WI38 (cell line): ENCODE measurements at regions not wholly inside any gene's neighbourhood (a gene's known extent, or its start where the extent isn't known, plus 50 kb on each side); places are given as distances from the start of the nearest gene placed in this dataset.

Experiments used
- H3K4me3 ChIP-seq: 2 replicates; pipeline ENCODE4 v1.5.1; 2011; ENCODE audit warnings: low read depth, mild to moderate bottlenecking, control low read depth, low read length
- CTCF ChIP-seq: IDR thresholded peaks from 2 replicates; pipeline ENCODE4 v1.5.1; 2012; ENCODE audit warnings: low read depth, mild to moderate bottlenecking, control low read depth, low read length

DNA sequence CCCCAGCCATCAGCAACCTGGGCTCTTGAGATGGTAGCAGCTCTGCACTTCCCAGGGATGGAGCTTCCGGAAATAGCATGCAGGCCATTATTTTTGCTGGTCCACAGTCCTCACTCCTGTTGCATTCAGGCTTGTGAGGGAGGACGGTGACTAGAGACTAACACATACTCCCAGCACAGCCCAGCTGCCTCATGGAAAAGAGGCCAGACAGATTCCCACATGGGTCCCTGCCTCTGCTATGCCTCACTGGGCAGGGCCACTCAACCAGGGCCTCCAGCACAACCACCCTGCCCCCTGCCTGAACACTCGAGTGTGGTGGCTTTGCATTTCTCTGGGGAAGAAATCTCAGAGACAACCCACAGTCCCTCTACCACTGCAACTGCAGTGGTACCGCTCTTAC is 1195.1 kb downstream of the PCDH18 start:
- no peak overlapping the region for H3K4me3 ChIP-seq
- no peak for TF ChIP-seq CTCF

GRCh38 chr4:136336479-136336878 is 1195.8 kb downstream of the PCDH18 start:
- TF ChIP-seq CTCF: no peak
- H3K4me3 ChIP-seq: no peak overlapping the region

DNA sequence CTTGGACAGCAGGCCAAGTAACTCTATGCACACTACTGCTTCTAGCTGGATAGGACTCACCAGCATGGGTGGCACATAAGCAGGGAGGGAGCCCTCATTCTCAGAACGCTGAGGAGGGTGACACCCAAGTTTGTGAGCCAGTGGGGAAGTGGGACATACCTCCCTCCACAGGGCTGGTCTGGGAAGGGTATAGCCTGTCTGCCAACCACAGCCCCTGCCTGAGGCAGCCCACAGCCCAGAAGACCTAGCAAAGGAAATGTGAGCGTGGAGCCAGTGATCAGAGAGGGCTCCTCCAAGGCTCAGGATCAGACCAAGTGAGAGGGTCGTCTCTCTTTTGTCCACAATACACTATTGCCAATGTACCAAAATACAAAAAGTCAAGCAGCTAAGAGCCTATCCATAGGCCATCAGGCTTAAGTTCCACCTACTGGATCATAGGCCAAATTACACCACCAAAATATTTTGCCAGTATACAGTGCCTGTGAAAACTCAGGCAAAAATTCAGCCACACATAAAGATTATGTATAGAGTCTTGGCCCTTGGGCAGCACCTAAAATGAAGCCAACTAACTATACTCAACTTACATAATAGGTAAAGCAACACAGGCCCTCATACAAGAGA is 1203.1 kb downstream of the PCDH18 start:
- no peak for TF ChIP-seq CTCF

GRCh38 chr4:136328131-136328530 is 1204.2 kb downstream of the PCDH18 start:
- H3K4me3 ChIP-seq: no peak overlapping the region
- TF ChIP-seq CTCF: no peak

More for the DNA sequence above, 1203.1 kb downstream of the PCDH18 start:
- H3K4me3 ChIP-seq: no peak overlapping the region

- no peak for TF ChIP-seq CTCF
- no peak overlapping the region for H3K4me3 ChIP-seq
Observed at GRCh38 chr4:136320465-136320813, 1211.9 kb downstream of the PCDH18 start.

- no peak for TF ChIP-seq CTCF
- H3K4me3 ChIP-seq: no peak overlapping the region
Observed at GRCh38 chr4:136319789-136320464, 1212.4 kb downstream of the PCDH18 start.

DNA sequence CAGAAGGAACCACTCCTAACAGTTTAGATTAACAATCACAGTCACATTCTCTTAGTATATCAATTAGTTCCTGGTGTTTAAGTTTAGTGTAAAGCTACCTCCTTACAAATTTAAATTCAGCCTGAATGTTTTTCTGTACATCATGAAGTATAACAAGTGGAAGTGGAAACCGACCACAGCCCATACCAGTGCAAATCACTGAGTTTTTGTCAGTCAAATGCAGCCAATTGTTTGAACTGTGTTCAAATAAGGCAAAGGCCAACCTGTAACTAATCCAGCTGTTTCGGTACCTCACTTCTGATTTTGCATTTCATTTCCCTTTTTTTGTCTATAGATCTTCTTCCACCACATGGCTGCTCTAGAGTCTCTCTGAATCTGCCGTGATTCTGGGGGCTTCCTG is 1215.3 kb downstream of the PCDH18 start:
- H3K4me3 ChIP-seq: no peak overlapping the region
- TF ChIP-seq CTCF: no peak
